ENCODE measurements at regions not wholly inside any gene's neighbourhood (a gene's known extent, or its start where the extent isn't known, plus 50 kb on each side); places are given as distances from the start of the nearest gene placed in this dataset.

- 83% methylated on average over 15 of the region's 16 CpGs for WGBS (ENCODE audit: insufficient coverage)
- no peaks in the 10 kb centered on the region for H3K4me1 Mint-ChIP-seq
- intact Hi-C loops (cut with micrococcal nuclease) = no loop called here
- Histone ChIP-seq H3K36me3 (replicated peaks in 1 of 2; ENCODE audit: control extremely low read depth in 1 of 2, control insufficient read depth in 1 of 2, extremely low read depth in 1 of 2, insufficient read depth in 2 of 2, low read length in 1 of 2) (no peaks in the 10 kb centered on the region), H3K4me1 (ENCODE audit: control insufficient read depth in 2 of 2, insufficient read depth in 2 of 2, low read length in 2 of 2) (no peaks in the 10 kb centered on the region), H3K4me3 (ENCODE audit: control extremely low read depth in 1 of 5, extremely low read depth in 1 of 5, insufficient read depth in 1 of 5, low read depth in 2 of 5, low read length in 4 of 5) (no peak overlapping the region), H3K27ac (ENCODE audit: low read length in 2 of 2) (no peak overlapping the region), H4K20me1 (ENCODE audit: control insufficient read depth, insufficient read depth, low read length, poor library complexity, severe bottlenecking) (no peaks in the 10 kb centered on the region), H2AFZ (ENCODE audit: insufficient read depth, low read depth, low read length, poor library complexity, severe bottlenecking) (no peak overlapping the region), H3K27me3 (replicated peaks in 1 of 4; ENCODE audit: control extremely low read depth in 1 of 4, control insufficient read depth in 3 of 4, insufficient read depth in 4 of 4, low read length in 3 of 4) (no peaks in the 10 kb centered on the region), H3K9ac (ENCODE audit: low read length) (no peak overlapping the region), H3K4me2 (replicated peaks; ENCODE audit: low read depth, low read length, poor library complexity, severe bottlenecking) (no peak overlapping the region), H3K79me2 (ENCODE audit: control insufficient read depth, insufficient read depth, low read length) (no peaks in the 10 kb centered on the region), H3K9me3 (ENCODE audit: control extremely low read depth in 1 of 3, control insufficient read depth in 2 of 3, insufficient read depth in 1 of 3, low read length in 2 of 3) (no peaks in the 10 kb centered on the region)
- peaks cover 12% of the 10 kb centered on the region for H3K27me3 Mint-ChIP-seq
- POLR2A ChIA-PET = no interaction called here
- DNase-seq = no peak
- no peak overlapping the region for H3K27ac Mint-ChIP-seq
- H3K4me3 Mint-ChIP-seq = no peak overlapping the region
- no peaks in the 10 kb centered on the region for H3K9me3 Mint-ChIP-seq (ENCODE audit: insufficient read depth)
- no peak for ATAC-seq (ENCODE audit: low read depth)
- CTCF ChIA-PET = interaction anchor here (1.1 kb wide), 1 partner anchor 537 kb away, joined by 3 read pairs; no protein-coding TSS in a partner anchor
- no peak for TF ChIP-seq EZH2 (IDR thresholded peaks at IDR 0.05; ENCODE audit: borderline replicate concordance, insufficient read depth, low read depth, low read length, poor library complexity, severe bottlenecking)
- TF ChIP-seq, protein P1, sequence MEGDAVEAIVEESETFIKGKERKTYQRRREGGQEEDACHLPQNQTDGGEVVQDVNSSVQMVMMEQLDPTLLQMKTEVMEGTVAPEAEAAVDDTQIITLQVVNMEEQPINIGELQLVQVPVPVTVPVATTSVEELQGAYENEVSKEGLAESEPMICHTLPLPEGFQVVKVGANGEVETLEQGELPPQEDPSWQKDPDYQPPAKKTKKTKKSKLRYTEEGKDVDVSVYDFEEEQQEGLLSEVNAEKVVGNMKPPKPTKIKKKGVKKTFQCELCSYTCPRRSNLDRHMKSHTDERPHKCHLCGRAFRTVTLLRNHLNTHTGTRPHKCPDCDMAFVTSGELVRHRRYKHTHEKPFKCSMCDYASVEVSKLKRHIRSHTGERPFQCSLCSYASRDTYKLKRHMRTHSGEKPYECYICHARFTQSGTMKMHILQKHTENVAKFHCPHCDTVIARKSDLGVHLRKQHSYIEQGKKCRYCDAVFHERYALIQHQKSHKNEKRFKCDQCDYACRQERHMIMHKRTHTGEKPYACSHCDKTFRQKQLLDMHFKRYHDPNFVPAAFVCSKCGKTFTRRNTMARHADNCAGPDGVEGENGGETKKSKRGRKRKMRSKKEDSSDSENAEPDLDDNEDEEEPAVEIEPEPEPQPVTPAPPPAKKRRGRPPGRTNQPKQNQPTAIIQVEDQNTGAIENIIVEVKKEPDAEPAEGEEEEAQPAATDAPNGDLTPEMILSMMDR (IDR thresholded peaks at IDR 0.05) = no peak
These were observed 231.0 kb upstream of the MVB12B start for GRCh38 chr9:126095546-126096190.

GRCh38 chr9:126096340-126096739, 230.3 kb upstream of the MVB12B start:
- intact Hi-C loops (cut with micrococcal nuclease) = no loop called here
- WGBS (ENCODE audit: insufficient coverage) = 88% methylated on average over 4 of the region's 7 CpGs
- Histone ChIP-seq H3K79me2 (ENCODE audit: control insufficient read depth, insufficient read depth, low read length) (no peaks in the 10 kb centered on the region), H3K4me2 (replicated peaks; ENCODE audit: low read depth, low read length, poor library complexity, severe bottlenecking) (no peak overlapping the region), H3K9me3 (ENCODE audit: control extremely low read depth in 1 of 3, control insufficient read depth in 2 of 3, insufficient read depth in 1 of 3, low read length in 2 of 3) (no peaks in the 10 kb centered on the region), H3K9ac (ENCODE audit: low read length) (no peak overlapping the region), H2AFZ (ENCODE audit: insufficient read depth, low read depth, low read length, poor library complexity, severe bottlenecking) (no peak overlapping the region), H3K4me3 (ENCODE audit: control extremely low read depth in 1 of 5, extremely low read depth in 1 of 5, insufficient read depth in 1 of 5, low read depth in 2 of 5, low read length in 4 of 5) (no peak overlapping the region), H3K27ac (ENCODE audit: low read length in 2 of 2) (no peak overlapping the region), H3K36me3 (replicated peaks in 1 of 2; ENCODE audit: control extremely low read depth in 1 of 2, control insufficient read depth in 1 of 2, extremely low read depth in 1 of 2, insufficient read depth in 2 of 2, low read length in 1 of 2) (no peaks in the 10 kb centered on the region), H4K20me1 (ENCODE audit: control insufficient read depth, insufficient read depth, low read length, poor library complexity, severe bottlenecking) (no peaks in the 10 kb centered on the region), H3K4me1 (ENCODE audit: control insufficient read depth in 2 of 2, insufficient read depth in 2 of 2, low read length in 2 of 2) (no peaks in the 10 kb centered on the region), H3K27me3 (replicated peaks in 1 of 4; ENCODE audit: control extremely low read depth in 1 of 4, control insufficient read depth in 3 of 4, insufficient read depth in 4 of 4, low read length in 3 of 4) (no peaks in the 10 kb centered on the region)
- Mint-ChIP-seq H3K27me3 (peaks cover 15% of the 10 kb centered on the region), H3K27ac (no peak overlapping the region), H3K9me3 (ENCODE audit: insufficient read depth) (no peaks in the 10 kb centered on the region), H3K4me1 (no peaks in the 10 kb centered on the region), H3K4me3 (no peak overlapping the region)
- DNase-seq (no peak), ATAC-seq (ENCODE audit: low read depth) (no peak)
- POLR2A ChIA-PET = no interaction called here
- CTCF ChIA-PET = interaction anchor here (0.6 to 1.1 kb wide), 2 partner anchors 538 to 694 kb away, joined by 3 read pairs; no protein-coding TSS in a partner anchor
- TF ChIP-seq EZH2 (IDR thresholded peaks at IDR 0.05; ENCODE audit: borderline replicate concordance, insufficient read depth, low read depth, low read length, poor library complexity, severe bottlenecking) = no peak
- TF ChIP-seq, protein P1 (IDR thresholded peaks at IDR 0.05) = no peak
